HL-60 (cell line): ENCODE measurements at regions not wholly inside any gene's neighbourhood (a gene's known extent, or its start where the extent isn't known, plus 50 kb on each side); places are given as distances from the start of the nearest gene placed in this dataset.

Source experiments
- DNase-seq, 2 experiments: peaks; one replicate each; pipeline ENCODE4 v3.0.0-alpha.2; 2010 to 2020; ENCODE audit warnings: low read depth in 1 of 2, low spot score in 1 of 2
- H3K27ac ChIP-seq: fragments of 250-450 bp; sonication (Bioruptor Pico); replicated peaks from 2 replicates; pipeline ENCODE4 v1.5.1; 2020; ENCODE audit warnings: mild to moderate bottlenecking, moderate library complexity
- H3K27me3 ChIP-seq: fragments of 250-450 bp; sonication (Bioruptor Pico); 2 replicates; pipeline ENCODE4 v1.5.1; 2021; ENCODE audit warnings: mild to moderate bottlenecking, moderate library complexity; ENCODE audit not compliant: insufficient read depth, poor library complexity, severe bottlenecking
- H3K4me3 ChIP-seq: replicated peaks from 2 replicates; pipeline ENCODE4 v1.5.1; 2011; ENCODE audit warnings: mild to moderate bottlenecking, control low read depth, low read length; ENCODE audit not compliant: insufficient read depth
- GABPA ChIP-seq: IDR thresholded peaks from 2 replicates; pipeline ENCODE4 v1.6.1; 2012; ENCODE audit warnings: low read depth
- POLR2AphosphoS5 ChIP-seq: IDR thresholded peaks from 2 replicates; pipeline ENCODE4 v1.6.1; 2012; ENCODE audit warnings: low read depth
- SPI1 ChIP-seq: IDR thresholded peaks from 2 replicates; pipeline ENCODE4 v1.6.1; 2012; ENCODE audit warnings: low read depth, mild to moderate bottlenecking, borderline replicate concordance
- TF ChIP-seq, protein P1 (sequence below): IDR thresholded peaks from one replicate; pipeline ENCODE4 v1.5.1; 2011; ENCODE audit warnings: low read length, control low read depth, inconsistent platforms; ENCODE audit not compliant: insufficient read depth
- TF ChIP-seq, protein P2 (sequence below): IDR thresholded peaks from 2 replicates; pipeline ENCODE4 v1.6.1; 2012; ENCODE audit warnings: low read depth; ENCODE audit not compliant: insufficient replicate concordance

DNA sequence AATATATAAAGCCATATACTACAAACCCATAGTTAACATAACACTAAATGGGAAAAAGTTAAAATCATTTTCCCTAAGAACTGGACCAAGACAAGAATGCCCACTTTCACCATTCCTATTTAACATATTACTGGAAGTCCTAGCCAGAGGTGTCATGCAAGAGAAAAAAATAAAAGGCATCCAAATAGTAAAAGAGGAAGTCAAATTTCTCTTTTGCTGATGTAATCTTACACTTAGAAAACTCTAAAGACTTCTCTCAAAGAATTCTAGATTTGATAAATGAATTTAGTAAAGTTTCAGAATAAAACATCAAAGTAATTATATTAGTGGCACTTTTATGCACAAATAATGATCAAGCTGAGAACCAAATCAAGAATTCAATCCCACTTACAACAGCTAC is 678.9 kb upstream of the SLITRK5 start:
- DNase-seq: no peak
- H3K4me3 ChIP-seq: no peak overlapping the region
- H3K27me3 ChIP-seq: no peaks in the 10 kb centered on the region
- peak; percentile 81 for TF ChIP-seq SPI1
- TF ChIP-seq, protein P1, sequence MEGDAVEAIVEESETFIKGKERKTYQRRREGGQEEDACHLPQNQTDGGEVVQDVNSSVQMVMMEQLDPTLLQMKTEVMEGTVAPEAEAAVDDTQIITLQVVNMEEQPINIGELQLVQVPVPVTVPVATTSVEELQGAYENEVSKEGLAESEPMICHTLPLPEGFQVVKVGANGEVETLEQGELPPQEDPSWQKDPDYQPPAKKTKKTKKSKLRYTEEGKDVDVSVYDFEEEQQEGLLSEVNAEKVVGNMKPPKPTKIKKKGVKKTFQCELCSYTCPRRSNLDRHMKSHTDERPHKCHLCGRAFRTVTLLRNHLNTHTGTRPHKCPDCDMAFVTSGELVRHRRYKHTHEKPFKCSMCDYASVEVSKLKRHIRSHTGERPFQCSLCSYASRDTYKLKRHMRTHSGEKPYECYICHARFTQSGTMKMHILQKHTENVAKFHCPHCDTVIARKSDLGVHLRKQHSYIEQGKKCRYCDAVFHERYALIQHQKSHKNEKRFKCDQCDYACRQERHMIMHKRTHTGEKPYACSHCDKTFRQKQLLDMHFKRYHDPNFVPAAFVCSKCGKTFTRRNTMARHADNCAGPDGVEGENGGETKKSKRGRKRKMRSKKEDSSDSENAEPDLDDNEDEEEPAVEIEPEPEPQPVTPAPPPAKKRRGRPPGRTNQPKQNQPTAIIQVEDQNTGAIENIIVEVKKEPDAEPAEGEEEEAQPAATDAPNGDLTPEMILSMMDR: no peak
- H3K27ac ChIP-seq: no peak overlapping the region

DNA sequence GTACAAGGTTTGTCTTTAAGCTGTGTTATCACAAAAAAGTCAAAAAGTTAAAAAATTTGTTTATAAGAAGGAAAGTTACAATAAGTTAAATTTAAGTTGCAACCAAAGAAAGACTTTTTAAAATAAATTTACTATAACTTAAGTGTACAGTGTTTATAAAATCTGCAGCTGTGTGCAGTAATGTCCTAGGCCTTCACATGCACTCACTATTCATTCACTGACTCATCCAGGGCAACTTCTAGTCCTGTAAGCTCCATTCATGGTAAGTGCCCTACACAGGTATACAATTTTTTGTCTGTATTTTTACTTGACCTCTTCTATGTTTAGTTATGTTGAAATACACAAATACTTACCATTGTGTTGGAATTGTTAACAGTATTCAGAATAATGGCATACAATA is 667.9 kb upstream of the SLITRK5 start:
- no peak for TF ChIP-seq SPI1
- no peak for TF ChIP-seq GABPA
- TF ChIP-seq, protein P1: no peak
- TF ChIP-seq, protein P2, sequence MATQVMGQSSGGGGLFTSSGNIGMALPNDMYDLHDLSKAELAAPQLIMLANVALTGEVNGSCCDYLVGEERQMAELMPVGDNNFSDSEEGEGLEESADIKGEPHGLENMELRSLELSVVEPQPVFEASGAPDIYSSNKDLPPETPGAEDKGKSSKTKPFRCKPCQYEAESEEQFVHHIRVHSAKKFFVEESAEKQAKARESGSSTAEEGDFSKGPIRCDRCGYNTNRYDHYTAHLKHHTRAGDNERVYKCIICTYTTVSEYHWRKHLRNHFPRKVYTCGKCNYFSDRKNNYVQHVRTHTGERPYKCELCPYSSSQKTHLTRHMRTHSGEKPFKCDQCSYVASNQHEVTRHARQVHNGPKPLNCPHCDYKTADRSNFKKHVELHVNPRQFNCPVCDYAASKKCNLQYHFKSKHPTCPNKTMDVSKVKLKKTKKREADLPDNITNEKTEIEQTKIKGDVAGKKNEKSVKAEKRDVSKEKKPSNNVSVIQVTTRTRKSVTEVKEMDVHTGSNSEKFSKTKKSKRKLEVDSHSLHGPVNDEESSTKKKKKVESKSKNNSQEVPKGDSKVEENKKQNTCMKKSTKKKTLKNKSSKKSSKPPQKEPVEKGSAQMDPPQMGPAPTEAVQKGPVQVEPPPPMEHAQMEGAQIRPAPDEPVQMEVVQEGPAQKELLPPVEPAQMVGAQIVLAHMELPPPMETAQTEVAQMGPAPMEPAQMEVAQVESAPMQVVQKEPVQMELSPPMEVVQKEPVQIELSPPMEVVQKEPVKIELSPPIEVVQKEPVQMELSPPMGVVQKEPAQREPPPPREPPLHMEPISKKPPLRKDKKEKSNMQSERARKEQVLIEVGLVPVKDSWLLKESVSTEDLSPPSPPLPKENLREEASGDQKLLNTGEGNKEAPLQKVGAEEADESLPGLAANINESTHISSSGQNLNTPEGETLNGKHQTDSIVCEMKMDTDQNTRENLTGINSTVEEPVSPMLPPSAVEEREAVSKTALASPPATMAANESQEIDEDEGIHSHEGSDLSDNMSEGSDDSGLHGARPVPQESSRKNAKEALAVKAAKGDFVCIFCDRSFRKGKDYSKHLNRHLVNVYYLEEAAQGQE: no peak
- no peak for TF ChIP-seq POLR2AphosphoS5
- H3K27me3 ChIP-seq: no peaks in the 10 kb centered on the region
- no peak for DNase-seq
- H3K4me3 ChIP-seq: no peak overlapping the region
- H3K27ac ChIP-seq: no peak overlapping the region

DNA sequence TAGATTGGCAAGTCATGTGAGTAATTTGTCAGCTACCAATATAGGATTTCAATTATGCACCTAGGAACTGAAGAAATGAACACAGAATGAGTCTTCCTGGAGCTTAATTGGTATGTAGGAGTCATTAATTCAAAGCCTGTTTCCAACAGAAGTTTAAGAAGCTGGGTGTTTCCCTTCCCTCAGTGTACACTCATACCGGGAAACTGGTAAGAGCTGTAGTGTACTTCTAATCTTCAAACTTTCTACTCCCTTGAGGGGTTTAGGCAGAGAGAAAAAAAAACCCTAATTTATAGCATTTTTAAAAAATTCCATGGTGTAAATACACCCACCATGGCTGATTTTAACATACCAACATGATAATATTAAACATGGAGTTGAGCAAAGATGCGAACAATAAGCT is 665.7 kb upstream of the SLITRK5 start:
- H3K27me3 ChIP-seq: no peaks in the 10 kb centered on the region
- TF ChIP-seq GABPA (no peak), POLR2AphosphoS5 (no peak), SPI1 (no peak)
- TF ChIP-seq, protein P2: no peak
- TF ChIP-seq, protein P1: no peak

DNA sequence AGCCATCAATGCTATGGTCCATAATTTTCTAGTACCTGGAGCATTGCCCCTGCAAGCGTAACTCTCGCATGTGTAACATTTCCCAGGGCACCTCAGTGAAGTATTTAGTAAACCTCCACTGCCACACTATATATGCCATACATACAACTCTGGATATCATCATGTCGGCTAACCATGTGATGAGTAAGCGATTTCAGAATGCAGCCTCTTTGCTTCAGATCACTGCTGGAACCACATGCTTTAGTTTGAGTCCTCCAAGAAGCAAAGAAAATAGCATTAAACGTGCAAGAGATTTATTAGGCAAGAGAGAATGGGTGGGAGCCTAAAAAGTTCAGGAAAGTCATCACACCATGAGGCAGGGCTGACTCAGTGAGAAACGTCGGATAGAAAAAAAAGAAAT is 635.6 kb upstream of the SLITRK5 start:
- no peak for DNase-seq
- Histone ChIP-seq H3K27ac (no peak overlapping the region), H3K4me3 (no peak overlapping the region), H3K27me3 (no peaks in the 10 kb centered on the region)
- TF ChIP-seq POLR2AphosphoS5: no peak
- TF ChIP-seq GABPA: no peak
- TF ChIP-seq, protein P1: no peak
- no peak for TF ChIP-seq SPI1
- TF ChIP-seq, protein P2: no peak

More for the DNA sequence above, 665.7 kb upstream of the SLITRK5 start:
- Histone ChIP-seq H3K4me3 (no peak overlapping the region), H3K27ac (no peak overlapping the region)
- no peak for DNase-seq
